NCI-H2029 treated with DMSO at 0.1 percent for 48 hours (cell line): ENCODE measurements at regions not wholly inside any gene's neighbourhood (a gene's known extent, or its start where the extent isn't known, plus 50 kb on each side); places are given as distances from the start of the nearest gene placed in this dataset.

Experiments
- DNase-seq: peaks from one replicate; lab custom pipeline; 2025; lab: John Stamatoyannopoulos, UW

DNA sequence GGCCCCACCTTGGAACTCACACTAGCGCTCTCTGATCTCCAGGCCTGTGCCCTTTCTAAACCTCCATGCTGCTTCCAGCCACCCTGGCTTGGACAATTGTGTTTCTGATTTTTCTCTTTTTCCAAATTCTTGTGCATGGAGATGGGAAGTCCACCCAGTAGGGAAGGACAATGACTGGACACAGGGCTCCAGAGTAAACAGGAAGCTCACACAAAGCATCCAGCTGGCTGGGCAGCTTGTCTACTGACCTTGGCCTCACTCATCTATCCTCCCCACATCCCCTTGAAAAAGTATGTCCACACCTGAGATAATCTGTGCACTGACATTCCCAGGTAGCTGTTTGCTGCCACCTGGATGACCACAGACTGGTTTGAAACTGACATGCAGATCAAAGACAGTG, 331.2 kb upstream of the MAF start:
- DNase-seq: no peak

DNA sequence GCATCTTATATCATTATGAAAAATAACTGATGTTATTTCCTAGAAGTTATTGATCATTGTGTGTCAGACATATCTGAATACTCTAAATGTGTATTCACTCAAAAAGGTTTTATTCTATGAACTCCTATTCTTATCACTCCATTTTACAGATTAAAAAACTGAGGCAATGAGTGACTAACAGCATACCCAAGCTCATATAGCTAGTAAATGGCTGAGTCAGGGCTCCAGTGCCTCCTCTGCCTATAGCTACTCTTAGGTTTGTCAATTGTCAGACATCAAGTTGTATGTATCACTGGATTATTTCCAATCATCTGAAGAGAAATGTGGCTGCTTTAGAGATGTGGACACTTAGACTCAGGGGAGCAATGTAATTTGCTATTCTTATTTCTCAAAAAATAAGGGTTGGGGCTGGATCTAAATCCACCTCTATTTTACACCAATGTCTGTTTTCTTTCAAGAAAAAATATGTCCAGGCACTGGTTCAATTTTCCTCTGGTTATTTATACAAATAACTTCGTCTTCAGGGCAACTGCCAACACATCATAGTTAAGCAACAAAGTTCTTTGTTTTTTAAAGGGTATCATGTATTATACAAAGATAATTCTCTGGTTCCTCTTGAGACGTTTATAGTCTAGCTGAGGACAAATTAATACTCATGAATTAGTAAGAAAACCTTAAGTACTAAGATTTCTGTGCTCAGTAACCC, 328.9 kb upstream of the MAF start:
- no peak for DNase-seq

DNA sequence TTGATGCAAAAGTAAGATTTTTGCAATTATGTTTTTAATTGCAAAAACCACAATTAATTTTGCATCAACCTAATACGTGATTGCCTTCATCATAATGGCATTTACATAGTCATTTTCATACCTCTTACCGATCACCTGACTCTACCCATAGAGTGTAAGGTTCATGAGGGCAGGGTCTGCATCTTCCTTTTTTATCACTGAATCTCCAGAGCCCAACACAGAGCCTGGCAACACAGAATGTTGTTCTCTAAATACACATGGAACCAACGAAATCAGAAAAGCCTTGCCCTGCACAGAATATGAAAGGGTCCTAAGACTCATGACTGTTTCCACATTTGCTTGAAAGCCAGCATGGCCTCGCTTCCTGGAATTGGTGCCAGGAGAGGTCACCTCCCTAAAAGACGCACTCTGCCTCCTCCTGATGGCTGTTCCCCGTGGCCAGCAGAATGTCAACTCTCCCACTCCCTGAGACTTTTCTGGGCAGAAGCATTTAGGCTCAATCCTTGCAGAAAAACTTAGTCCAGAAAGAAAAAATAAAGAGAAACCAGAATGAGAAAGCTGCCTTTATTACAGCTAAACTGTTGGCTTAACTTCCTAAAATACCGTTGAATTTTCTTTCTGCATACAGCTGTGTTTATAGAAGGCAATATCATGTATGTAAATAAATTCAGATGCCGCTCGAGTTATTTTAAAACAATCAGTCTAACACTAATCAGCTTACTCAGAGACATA, 327.8 kb upstream of the MAF start:
- DNase-seq: no peak

DNA sequence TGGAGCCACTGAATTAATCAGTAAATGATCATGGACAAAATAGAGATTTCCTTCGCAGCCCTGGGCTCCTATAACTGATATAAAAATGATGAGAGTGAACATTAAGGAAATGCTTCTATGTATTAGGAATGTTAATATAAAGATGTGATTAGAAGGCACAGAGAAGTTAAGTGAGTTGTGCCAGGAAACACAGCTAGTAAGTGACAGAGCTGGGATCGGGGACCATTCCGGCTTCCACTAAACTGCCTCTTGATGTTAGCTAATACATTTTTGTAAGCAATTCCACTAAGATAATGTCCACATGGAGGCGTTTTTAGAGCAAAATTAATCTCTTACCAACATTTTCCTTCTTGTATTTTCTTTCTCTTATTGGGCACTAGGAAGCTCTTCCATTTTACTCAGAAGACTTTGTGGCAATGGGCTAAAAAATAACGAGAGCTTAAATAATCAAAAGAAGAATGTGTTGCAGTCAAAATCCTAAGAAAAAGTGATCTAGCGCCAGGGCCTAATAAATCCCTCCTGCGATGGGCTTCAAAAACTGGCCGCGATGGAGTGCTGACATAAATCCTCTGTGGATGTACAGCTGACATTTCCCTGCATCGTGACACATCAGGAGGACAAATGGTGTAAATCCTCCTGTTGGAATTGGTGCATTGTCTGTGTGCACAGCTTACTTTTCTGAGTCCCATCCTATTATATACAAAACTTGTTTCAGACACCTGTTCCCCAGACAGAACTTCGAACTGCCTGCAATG, 326.1 kb upstream of the MAF start:
- DNase-seq: no peak

DNA sequence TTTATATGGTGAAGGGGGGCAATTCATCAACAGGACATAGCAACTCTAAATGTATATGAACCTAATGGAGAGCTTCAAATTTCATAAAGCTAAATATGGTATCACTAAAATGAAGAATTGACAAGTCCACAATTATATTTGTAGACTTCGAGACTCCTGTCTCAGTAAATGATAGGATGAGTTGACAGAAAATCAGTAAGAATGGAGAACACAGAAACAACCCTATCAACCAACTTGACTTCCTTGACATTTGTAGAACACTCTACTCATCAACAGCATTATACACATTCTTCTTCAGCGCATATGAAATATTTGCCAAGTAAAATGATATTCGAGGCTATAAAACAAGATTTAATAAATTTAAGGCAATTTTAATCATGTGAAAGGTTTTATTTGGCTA, 322.9 kb upstream of the MAF start:
- DNase-seq: no peak

DNA sequence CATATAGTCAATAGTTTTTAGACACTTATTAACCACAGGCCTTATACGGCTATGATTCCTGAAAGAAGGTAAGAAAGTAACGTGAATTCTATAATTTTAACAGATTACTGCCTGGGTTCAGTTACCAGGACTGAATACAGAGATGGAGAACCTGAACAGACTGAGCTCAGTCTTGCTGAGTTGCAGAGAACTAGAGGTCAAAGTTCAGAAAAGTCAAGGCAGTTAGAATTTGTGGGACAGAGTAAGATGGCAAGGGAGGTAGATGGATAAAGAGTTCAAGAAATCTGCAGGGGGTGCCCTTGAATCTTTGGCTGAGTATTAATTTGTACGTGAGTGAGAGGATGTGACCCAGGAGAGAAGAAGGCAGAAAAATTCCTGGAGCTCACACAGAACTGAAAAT, 320.1 kb upstream of the MAF start:
- DNase-seq: no peak

DNA sequence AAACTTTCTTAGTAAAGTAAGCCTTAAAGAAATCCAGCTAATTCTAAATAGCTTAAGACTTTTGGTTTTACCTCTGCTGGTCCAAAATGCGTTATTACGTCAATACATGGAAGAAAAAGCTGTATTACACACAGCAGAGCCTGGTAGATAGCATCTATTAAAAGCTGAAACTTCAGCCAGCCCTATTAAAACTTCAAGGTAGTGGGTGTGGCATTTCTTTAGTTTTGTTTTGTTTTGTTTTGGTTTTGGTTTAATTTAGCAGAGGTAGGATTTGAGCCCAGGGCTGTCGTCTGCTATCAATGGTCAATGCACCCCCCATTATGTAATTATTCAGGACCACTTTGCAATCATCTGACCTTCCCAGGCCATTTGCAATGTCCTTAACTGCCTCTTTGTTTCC, 318.4 kb upstream of the MAF start:
- DNase-seq: no peak

DNA sequence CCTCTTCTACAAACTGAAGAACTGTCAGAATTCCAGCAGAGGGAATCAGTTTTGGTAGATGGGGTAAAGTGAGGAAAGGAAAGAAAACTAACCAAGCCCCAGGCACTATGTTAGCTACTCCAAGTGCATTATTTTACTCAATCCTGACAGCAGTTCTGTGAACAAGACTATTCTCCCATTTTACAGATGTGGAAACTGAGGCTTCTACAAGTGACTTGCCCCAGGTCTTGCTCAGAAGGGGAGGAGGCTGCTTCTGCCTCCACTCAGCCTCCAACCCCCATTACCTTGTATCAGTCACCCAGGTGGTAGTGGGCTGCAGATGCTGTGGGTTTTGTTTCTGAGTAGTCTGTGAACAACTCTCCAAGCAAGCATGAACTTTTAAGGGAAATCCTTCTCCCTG, 315.2 kb upstream of the MAF start:
- DNase-seq: no peak

DNA sequence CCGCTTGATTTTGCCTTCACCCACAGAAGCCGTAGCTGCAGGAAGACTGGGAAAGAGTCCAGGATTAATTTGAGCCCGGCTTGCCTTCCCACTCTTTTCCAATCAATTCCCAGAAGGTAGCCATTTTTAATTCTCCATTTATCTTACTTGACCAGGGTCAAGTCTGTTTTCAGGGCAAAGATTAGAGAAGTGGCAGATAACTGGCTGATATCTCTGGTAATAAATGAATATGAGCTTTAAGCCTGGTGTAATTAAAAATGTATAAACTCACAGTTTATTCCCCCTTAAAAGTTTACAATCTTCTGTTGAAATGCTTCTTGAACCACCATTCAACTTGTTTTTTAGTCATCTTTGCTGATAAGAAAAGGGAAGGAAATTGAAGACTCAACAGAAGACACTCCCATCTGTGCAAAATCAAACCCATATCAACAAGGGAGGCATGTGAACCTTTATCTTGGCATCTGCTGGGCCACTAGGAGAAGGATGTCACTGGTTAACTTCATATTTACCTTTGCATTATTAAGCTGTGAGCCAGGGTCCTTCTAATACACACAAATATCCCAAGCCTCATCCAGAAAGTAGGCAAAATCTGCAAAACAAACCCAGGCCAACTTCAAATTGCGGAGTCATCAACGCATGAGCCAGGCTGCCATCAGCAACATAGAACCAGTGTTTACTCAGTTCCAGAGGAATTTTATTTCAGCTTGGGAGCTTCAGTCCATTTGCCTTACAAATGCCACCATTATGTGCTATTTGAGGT, 314.6 kb upstream of the MAF start:
- no peak for DNase-seq

DNA sequence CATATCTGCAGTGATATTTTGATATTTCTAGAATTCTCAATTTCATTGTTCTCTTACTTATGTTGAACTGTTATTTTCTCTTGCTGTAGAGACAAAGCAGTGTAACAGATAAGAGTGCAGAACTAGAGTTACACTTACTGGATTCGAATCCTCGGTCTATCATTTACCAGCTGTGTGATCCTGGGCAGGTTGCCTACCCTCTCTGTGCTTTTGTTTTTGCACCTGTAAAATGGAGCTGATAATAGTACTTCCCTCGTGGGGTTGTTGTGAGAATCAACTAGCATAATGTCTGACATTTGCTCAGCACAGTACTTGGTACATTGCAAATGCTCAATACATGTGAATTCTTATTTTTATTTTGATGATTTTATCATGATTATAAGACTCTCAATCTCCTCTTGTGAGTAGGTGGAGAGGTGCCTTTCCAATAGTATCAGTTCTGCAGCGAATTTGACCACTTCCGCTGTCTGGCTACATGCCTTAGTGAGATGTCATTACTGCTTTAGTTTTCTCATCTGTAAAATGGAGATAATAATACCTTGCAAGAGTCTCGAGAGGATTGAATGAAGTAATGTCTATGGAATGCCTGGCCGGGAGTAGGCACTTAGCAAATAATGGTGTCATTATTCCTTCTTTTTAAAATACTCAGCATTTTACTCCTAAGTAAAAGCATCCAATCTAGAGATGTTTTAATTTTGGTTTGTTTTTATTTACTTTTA, 312.2 kb upstream of the MAF start:
- no peak for DNase-seq

DNA sequence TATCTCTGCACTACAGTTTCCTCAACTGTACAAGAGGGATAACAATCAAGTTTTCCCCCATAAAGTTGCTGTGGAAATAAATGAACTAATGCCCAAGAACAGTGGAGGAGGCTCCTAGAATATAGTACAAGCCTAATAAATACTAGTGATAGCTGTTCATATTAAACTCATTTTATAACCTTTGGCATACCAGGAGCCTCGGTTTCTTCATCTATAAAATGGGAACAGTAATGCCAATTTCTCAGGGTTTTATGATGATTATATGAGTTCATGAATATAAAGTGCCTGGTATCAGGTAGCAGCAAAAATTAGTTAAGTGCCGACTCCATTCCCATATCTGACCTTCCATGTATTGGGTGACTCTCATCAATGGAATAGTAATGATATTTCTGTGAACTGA, 311.1 kb upstream of the MAF start:
- DNase-seq: no peak

DNA sequence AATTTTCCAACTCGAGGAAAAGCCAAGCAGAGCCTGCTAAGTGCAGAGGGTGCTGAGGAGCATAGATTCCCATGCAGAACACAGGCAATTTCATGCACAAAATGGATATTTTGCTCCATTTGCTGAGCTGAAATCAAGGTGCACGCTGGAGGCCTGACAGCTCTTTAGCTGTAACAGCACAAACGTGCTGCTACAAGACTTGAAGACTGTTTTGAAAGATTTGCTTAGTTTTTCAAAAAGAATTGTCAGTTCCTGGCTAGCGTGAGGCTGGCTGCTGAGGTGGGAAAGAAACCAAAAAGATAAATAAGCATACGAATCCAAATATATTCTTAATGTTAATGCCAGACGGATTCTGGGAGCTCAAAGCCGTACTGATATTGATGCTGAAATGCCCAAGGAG, 309.0 kb upstream of the MAF start:
- DNase-seq: no peak

DNA sequence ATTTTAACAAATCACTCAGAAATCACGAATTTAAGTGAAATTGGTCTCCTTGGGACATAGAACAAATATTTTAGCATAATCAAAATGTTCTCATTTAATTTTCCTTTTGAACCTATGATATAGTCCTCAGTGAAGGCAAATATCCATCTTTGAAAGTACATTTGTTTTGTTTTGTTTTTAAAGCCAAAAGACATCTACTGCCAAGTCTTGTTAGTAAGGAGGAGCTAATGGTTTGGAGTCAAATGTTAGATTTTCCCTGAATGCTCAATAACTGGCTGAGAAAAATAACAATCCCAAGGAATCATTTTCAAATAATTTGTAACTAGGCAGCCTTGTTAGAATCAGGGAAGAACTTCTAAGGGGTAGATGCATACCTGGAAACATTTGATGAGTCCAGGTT, 302.9 kb upstream of the MAF start:
- no peak for DNase-seq

DNA sequence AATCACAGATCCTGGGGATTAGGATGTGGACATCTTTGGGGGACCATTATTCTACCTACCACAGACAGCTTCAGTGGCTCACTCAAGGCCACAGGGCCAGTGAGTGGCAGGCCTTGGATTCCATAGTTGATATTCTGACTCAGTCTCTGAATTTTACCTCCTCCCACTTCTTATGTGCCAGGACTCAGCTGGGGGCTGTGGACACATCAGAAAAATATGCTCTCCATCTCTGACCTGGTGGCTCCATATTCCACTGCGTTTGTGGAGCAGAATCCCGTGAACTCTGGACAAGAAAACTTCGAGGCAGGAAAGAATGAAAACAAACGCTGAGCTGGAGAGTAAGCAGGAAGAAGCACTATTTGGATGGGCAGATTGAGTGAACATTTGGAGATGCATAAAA, 301.8 kb upstream of the MAF start:
- no peak for DNase-seq

DNA sequence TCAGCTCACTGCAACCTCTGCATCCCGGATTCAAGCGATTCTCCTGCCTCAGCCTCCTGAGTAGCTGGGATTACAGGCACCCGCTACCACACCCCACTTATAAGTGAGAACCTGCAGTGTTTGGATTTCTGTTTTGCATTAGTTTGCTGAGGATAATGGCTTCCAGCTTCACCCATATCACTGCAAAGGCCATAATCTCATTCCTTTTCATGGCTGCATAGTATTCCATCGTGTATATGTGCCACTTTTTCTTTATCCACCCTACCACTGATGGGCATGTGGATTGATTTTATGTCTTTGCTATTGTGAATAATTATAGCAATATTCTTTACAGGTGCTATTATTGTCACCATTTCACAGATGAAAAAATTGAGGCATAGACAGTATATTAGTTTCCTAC, 301.0 kb upstream of the MAF start:
- DNase-seq: no peak

DNA sequence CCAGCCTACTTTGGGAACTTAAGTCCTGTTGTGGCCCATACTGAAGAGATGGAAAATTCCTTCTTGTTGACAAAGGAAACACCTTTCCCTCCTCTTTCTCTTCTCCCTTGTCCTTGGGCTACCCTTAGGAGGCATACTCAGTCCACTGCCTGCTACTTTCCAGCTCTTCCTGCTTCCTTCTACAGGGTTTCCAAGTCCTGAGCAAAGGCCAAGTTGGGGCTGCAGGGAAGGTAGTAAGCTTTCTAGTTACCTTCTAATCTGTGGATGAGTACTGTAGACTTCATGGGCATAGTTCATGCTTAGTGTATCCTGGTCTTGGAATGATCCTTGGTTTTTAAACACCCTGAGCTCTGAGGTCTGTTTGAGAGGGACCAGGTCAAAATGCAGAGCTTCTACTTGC, 299.2 kb upstream of the MAF start:
- no peak for DNase-seq

DNA sequence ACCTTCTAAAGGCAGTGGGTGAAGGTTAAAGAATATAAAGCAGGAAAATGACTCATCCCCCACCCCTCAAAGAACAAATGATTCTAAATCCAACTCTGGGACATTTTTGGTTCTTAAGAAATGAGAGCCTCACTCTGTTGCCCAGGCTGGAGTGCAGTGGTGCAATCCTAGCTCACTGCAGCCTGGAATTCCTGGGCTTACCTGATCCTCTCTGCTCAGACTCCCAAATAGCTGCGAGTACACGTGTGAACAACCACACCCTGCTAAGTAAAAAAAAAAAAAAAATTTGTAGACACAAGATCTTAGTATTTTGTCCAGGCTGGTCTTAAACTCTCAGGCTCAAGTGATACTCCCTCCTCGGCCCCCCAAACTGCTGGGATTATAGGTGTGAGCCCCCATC, 298.8 kb upstream of the MAF start:
- DNase-seq: no peak

DNA sequence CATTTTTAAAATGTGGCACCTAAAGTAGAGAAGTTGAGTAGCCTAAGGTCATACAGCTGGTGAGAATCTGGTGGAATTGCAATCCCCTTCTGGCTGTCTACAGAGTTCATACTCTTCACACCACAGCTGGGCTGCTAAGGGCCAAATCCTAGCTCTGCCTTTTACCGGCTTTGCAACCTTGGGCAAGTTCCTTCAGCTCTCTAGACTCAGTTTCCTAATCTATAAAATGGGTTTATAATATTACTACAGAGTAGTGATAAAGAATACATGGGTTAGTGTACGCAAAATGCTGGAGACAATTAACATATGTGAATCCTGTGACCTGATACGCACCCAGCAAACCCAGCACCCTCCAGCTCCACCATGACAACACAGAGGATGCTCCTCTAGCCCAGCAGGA, 298.2 kb upstream of the MAF start:
- no peak for DNase-seq

DNA sequence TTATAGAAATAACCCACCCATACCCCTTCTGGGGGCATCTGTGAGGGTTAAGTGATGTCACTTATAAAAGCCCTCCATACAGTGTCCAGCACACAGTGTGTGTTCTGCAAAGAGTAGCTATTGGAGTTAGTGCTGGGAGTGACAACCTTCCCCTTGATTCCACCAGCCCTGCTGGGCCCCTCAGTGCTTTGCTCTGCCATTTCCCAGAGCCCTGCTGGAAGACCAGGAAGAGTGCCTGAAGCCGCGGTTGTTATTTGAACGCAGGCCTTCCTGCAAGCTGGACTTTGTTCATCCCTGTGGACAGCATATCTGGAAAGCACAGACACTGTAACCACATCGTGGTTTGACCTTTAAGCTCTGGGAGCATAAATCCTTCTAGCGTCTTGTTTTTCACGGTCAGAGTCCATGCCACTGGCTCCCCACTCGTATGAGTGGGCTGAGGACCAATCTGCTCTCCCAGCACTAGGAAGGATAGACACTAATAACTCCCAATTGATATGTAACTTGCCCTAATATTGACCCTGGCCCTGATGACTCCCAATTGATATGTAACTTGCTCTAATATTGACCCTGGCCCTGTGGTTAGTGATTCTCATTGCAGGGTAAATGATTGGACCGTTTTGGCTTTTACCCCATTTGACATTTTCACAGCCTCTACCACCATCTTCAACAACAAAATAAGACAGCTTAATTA, 297.1 kb upstream of the MAF start:
- DNase-seq: no peak

DNA sequence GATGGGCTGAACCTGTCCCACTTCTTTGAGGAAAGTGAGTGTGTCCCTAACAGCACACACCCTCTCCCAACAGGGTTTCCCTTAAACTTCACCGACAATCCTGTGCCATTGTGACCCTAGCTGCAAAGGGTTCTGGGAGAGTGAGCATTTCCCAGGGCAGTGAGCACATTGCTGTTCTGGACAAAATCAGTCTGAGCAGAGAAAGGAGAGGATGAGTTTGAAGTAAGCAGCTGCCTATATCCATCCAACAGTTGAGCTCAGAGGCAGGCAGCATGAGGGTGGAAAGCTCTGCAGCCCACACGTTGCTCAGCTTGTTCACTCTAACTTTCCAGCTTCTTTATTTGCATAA, 296.5 kb upstream of the MAF start:
- DNase-seq: no peak

DNA sequence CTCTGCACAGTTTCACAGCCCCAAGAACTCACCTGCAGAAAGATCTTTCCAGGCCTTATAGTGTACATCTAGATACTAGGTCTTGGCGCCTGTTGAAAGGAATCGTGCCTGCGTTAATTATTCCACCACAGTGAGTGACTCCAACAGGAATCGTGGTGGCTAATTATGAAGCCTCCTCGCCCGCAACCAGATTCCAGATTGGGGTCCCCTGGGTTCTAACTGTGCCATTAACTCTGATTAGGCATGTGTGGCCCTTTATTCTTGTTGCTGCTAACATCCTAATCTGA, 295.3 kb upstream of the MAF start:
- no peak for DNase-seq
